Brain microvascular endothelial cell (primary cell): ENCODE measurements at regions not wholly inside any gene's neighbourhood (a gene's known extent, or its start where the extent isn't known, plus 50 kb on each side); places are given as distances from the start of the nearest gene placed in this dataset.
A peak's percentile ranks its signal among the peaks of the same experiment; 100 is the strongest.

Source experiments
- DNase-seq: peaks from one replicate; pipeline ENCODE4 v3.0.0-alpha.2; 2020
- H3K27ac ChIP-seq: fragments of 250-450 bp; sonication (Bioruptor Pico); 2 replicates; pipeline ENCODE4 v1.5.1; 2020; ENCODE audit warnings: mild to moderate bottlenecking, moderate library complexity
- H3K27me3 ChIP-seq: fragments of 250-450 bp; sonication (Bioruptor Pico); replicated peaks from 2 replicates; pipeline ENCODE4 v1.5.1; 2020; ENCODE audit warnings: mild to moderate bottlenecking
- H3K36me3 ChIP-seq: fragments of 250-450 bp; sonication (Bioruptor Pico); replicated peaks from 2 replicates; pipeline ENCODE4 v1.5.1; 2020; ENCODE audit warnings: mild to moderate bottlenecking
- H3K4me3 ChIP-seq: 2 replicates; pipeline ENCODE4 v1.5.1; 2011; ENCODE audit warnings: low read depth, mild to moderate bottlenecking, control low read depth, low read length, moderate library complexity
- CTCF ChIP-seq: IDR thresholded peaks from 2 replicates; pipeline ENCODE4 v1.5.1; 2011; ENCODE audit warnings: low read depth, mild to moderate bottlenecking, moderate library complexity, low read length, control low read depth, inconsistent platforms; ENCODE audit errors: missing control alignments
- in situ Hi-C: cut with HindIII; loops from 2 replicates; pipeline ENCODE4 v1.10.0; 2017; ENCODE audit warnings: low sequenced_read_pairs, low pct_ligation_motif_present

GRCh38 chr2:122009561-122009960 lies 254.1 kb downstream of the TSN start:
- no peak overlapping the region for H3K4me3 ChIP-seq
- no peaks in the 10 kb centered on the region for H3K27me3 ChIP-seq
- in situ Hi-C loops: no loop called here
- no peaks in the 10 kb centered on the region for H3K36me3 ChIP-seq
- no peak overlapping the region for H3K27ac ChIP-seq
- TF ChIP-seq CTCF: no peak
- DNase-seq: no peak

- no peaks in the 10 kb centered on the region for H3K36me3 ChIP-seq
- in situ Hi-C loops: no loop called here
- TF ChIP-seq CTCF: no peak
- no peak overlapping the region for H3K27ac ChIP-seq
- no peaks in the 10 kb centered on the region for H3K27me3 ChIP-seq
- H3K4me3 ChIP-seq: no peak overlapping the region
- peak; percentile 27 for DNase-seq
Observed at GRCh38 chr2:122011493-122012270, 256.2 kb downstream of the TSN start.

- H3K36me3 ChIP-seq: no peaks in the 10 kb centered on the region
- no peaks in the 10 kb centered on the region for H3K27me3 ChIP-seq
- no peak for TF ChIP-seq CTCF
- H3K4me3 ChIP-seq: no peak overlapping the region
- no peak for DNase-seq
- no peak overlapping the region for H3K27ac ChIP-seq
- in situ Hi-C loops: no loop called here
Observed at GRCh38 chr2:122018736-122019135, 263.3 kb downstream of the TSN start.

GRCh38 chr2:122019724-122020123 lies 264.3 kb downstream of the TSN start:
- no peak for DNase-seq
- in situ Hi-C loops: no loop called here
- Histone ChIP-seq H3K36me3 (no peaks in the 10 kb centered on the region), H3K4me3 (no peak overlapping the region), H3K27me3 (no peaks in the 10 kb centered on the region), H3K27ac (no peak overlapping the region)
- TF ChIP-seq CTCF: no peak

GRCh38 chr2:122020377-122020776 lies 264.9 kb downstream of the TSN start:
- in situ Hi-C loops: no loop called here
- TF ChIP-seq CTCF: no peak

GRCh38 chr2:122021941-122022340 lies 266.5 kb downstream of the TSN start:
- no peak for TF ChIP-seq CTCF
- Histone ChIP-seq H3K4me3 (no peak overlapping the region), H3K36me3 (no peaks in the 10 kb centered on the region), H3K27ac (no peak overlapping the region), H3K27me3 (no peaks in the 10 kb centered on the region)
- no peak for DNase-seq
- in situ Hi-C loops: no loop called here

More at GRCh38 chr2:122020377-122020776, 264.9 kb downstream of the TSN start:
- H3K36me3 ChIP-seq: no peaks in the 10 kb centered on the region
- H3K27me3 ChIP-seq: no peaks in the 10 kb centered on the region
- H3K4me3 ChIP-seq: no peak overlapping the region
- no peak for DNase-seq
- no peak overlapping the region for H3K27ac ChIP-seq
